ENCODE measurements at regions not wholly inside any gene's neighbourhood (a gene's known extent, or its start where the extent isn't known, plus 50 kb on each side); places are given as distances from the start of the nearest gene placed in this dataset.

GRCh38 chr10:78856421-78856820 is 212.3 kb upstream of the ZMIZ1 start:
- TF ChIP-seq CTCF (IDR thresholded peaks at IDR 0.05; ENCODE audit: insufficient read depth, low read depth, low read length, missing control alignments): no peak
- no peak for DNase-seq (ENCODE audit: low read depth)
- no peak overlapping the region for H3K4me3 ChIP-seq (ENCODE audit: low read depth, low read length)

- TF ChIP-seq CTCF (IDR thresholded peaks at IDR 0.05; ENCODE audit: insufficient read depth, low read depth, low read length, missing control alignments): no peak
- H3K4me3 ChIP-seq (ENCODE audit: low read depth, low read length): no peak overlapping the region
- DNase-seq (ENCODE audit: low read depth): no peak
Measured at GRCh38 chr10:78857193-78857592, 211.6 kb upstream of the ZMIZ1 start.

DNA sequence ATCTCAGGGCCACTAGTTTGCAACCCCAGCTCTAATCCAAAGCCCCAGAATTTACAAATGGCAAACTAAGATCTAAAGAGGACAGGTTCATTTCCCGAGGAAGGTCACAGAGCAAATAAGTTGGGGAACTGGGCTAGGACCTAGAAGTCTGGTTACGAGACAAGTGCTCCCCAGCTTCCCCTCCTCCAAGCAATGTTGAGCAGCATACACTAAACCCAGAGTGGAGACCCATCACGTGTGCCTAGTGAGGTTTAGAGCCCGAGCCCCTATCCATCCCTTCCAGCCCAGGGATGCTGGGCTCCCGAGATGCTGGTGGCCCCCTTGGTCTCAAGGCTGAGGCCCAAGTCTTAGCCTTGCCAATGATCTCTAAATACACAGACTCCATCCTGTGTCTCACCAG is 209.5 kb upstream of the ZMIZ1 start:
- H3K4me3 ChIP-seq (ENCODE audit: low read depth, low read length): no peak overlapping the region
- TF ChIP-seq CTCF (IDR thresholded peaks at IDR 0.05; ENCODE audit: insufficient read depth, low read depth, low read length, missing control alignments): no peak
- DNase-seq (ENCODE audit: low read depth): no peak

DNA sequence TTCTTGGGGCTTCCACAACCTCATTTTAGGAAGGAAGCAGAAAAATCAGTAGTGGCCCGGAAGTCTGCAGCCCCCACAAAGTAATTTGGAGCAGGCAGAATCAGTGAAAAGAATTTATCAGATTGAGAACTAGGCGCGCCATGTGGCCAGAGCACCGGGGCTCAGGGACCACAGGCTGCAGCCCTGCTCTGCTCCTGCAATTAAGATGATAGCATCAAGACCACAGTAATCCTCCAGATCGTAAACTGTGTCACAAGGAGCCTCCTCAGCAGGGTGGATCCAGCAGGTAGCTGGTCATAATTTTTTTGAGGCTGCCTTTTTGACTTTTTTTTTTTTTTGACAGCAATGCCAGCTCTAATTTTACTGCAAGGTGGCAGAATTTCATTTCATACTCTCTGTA is 209.0 kb upstream of the ZMIZ1 start:
- H3K4me3 ChIP-seq (ENCODE audit: low read depth, low read length): no peak overlapping the region
- TF ChIP-seq CTCF (IDR thresholded peaks at IDR 0.05; ENCODE audit: insufficient read depth, low read depth, low read length, missing control alignments): no peak
- no peak for DNase-seq (ENCODE audit: low read depth)

- H3K4me3 ChIP-seq (ENCODE audit: low read depth, low read length): no peak overlapping the region
- DNase-seq (ENCODE audit: low read depth): no peak
- TF ChIP-seq CTCF (IDR thresholded peaks at IDR 0.05; ENCODE audit: insufficient read depth, low read depth, low read length, missing control alignments): no peak
Measured at GRCh38 chr10:78860260-78860914, 208.4 kb upstream of the ZMIZ1 start.

DNA sequence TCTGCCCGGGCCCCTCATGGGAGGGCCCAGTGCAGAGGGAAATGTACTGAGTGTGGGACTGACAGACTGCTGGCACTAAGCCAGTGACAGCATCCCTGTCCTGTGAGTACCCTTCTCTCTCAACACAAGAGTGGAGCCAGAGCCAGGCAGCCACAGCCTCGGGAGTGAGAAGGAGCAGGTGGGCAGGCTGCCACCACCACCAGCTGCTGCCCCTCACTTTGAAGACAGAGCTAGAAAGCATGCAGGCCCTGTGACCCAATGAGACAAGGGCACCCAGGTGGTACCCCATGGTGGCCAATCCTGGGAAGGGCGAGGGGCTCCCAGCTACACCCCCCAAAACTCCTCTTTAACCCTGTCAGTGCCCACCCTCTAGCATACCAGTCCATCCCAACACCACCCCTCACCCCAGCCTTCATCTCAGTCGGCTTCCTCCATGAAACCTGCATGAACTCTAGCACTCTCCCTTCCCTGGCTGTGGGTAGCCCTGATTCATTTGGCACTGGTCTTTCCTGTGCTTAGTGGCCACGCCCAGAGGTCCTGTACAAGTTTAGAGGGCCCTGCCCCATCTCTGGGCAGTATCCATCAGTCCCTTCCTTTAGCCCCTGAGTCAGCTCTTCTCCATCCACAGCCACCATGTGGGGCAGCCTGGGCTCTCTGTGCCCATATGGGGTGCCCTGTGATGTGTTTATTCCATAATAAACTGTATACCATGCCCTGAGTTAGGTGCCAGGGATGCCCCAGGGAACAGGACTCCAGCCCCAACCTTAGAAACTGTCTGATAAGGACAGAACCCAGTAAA is 207.0 kb upstream of the ZMIZ1 start:
- H3K4me3 ChIP-seq (ENCODE audit: low read depth, low read length): no peak overlapping the region
- TF ChIP-seq CTCF (IDR thresholded peaks at IDR 0.05; ENCODE audit: insufficient read depth, low read depth, low read length, missing control alignments): no peak
- DNase-seq (ENCODE audit: low read depth): no peak

DNA sequence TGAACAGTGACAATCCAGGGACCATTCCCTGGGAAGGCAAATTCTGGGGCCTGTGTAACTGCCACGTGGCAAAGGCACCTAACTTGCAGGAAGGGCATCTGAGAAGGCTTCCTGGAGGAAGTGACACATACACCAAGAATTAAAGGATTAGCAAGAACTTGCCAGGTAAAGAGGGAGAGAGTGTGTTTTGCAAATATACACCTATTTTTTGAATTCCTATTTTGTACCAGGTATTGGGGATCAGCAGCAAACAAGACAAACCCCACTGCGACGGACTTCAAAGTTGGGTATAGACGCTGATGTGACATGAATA is 206.5 kb upstream of the ZMIZ1 start:
- H3K4me3 ChIP-seq (ENCODE audit: low read depth, low read length): no peak overlapping the region
- no peak for TF ChIP-seq CTCF (IDR thresholded peaks at IDR 0.05; ENCODE audit: insufficient read depth, low read depth, low read length, missing control alignments)
- DNase-seq (ENCODE audit: low read depth): no peak

Measured in GM12865 (cell line).